Stimulated activated CD4-positive, alpha-beta T cell treated with anti-CD3 and anti-CD28 coated beads, Interleukin-1b, Interleukin-23, amount 100 ng/mL, for 48 hours (primary cell): ENCODE measurements at regions not wholly inside any gene's neighbourhood (a gene's known extent, or its start where the extent isn't known, plus 50 kb on each side); places are given as distances from the start of the nearest gene placed in this dataset.
"Not testable (repeated sequence)": the region's sequence is repeated elsewhere in the genome, so short reads cannot be mapped to it uniquely, and the experiment has no call there.

Experiments
- DNase-seq: peaks from one replicate; pipeline ENCODE4 v3.0.0-alpha.2; 2020

DNA sequence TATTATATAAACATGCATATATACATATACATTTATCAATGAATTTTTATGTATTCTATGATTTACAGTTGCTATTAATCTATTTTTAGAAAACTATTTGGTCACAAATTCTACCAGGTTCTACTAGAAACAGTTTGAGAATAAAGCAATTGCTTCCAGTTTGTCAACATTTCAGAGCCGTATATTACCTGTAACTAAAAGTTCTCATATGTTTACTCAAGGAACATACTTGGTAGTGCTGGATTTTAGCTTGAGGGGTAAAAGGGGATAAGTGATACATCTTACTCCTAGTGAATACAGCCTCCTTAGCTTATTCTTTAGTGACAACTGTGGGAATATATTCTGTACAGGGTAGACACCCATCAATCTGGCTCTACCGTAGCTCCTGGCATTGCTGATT lies 1590.5 kb upstream of the LRRTM3 start:
- DNase-seq, result no peak

DNA sequence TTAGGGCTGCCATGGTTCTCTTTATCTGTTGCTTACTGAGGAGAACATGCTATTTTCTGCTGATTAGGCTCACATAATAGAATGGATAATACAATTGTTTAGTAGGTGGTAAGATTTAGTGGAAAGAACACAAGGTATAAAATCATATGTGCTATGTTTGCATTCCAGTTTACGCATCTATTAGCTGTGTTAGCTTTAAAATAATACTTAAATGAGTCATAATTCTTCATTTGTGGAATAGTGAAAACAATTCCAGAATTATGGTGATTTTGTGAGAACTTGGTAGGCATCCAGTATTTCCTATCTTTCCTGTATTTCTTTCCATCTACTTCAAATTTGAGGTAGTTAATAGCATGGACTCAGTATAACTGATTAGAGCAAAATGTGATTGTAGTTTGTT lies 1585.5 kb upstream of the LRRTM3 start:
- DNase-seq, result no peak

DNA sequence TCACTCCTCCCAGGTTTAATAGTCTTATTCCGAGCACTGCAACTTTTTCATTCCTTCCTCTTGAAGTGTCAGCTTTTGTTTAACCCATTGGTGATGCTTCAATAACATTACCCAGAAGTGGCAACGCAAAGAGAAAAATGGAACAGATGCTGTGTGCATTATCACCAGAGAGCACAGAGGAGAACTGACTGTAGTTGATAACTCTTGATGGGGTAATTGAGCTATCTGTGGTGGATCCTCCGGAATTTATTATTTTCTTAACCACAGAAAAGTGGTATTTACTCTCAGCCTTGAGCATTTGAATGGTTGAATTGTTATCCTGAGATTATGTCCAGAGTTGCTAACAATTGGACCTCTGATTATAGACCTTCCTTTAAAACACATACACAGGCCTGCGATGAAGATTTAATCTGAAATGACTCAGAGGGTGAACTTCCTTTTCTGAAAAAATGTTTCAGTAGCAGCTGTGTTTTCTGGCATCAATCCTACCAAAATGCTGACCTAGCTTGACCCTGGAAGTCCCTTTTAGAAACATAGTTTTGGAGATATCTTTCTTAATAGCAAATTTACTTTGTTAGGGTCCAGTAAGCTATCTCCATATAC lies 1584.4 kb upstream of the LRRTM3 start:
- DNase-seq, result no peak

DNA sequence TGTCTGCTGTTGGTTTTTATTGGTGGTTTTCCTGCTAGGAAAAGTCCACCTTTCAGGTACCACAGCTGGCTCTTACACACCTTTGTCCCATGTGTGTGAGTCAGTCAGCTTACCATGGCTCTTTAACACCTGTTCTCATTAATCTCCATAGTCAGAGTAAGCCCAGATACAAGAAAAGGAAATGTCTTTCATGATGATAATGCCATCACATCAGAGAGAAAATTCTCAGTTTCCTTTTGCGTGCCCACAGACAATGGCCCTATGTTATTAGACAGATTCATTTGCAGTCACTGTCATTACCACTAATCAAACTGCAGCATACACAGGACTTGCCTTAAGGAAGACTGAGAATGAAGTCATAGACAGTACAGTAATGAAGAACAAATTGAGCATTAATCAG lies 1583.6 kb upstream of the LRRTM3 start:
- no peak for DNase-seq

DNA sequence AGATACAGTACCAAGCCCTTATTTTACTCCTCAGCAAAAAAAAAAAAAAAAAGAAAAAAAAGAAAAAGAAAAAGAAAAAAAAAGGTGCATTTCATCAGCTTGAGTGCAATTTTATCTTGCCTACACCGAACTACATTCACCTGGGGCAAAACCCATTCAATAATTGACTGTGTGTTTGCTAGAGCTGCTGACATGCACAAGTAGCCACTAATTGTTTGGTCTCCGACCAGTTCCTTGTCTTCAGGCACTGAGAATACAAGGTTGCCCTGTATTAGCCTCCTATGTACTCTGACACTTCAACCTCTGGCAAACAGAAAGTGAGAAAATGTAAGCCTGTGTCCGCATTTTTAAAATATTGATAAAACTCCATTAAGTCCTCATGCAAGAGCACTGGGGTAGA lies 1579.4 kb upstream of the LRRTM3 start:
- DNase-seq, result no peak

DNA sequence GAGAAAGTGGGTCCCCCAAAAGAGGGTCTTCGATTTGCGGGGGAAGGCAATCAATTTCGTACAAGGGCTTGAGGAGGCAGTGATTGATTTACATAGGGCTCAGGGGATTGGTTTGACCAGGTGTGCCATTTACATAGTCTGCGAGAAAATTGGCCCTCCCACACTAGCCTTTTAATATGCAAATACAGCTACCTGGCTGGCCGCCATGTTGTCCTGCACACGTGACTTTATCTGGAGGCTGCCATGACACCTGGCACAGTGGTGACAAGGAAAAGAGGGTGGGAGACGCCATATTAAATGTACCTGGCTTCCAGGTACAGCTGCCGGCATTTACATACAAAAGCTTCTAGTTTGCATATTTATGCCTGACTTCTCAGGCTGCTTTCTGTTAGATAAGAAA lies 1577.2 kb upstream of the LRRTM3 start:
- no peak for DNase-seq

DNA sequence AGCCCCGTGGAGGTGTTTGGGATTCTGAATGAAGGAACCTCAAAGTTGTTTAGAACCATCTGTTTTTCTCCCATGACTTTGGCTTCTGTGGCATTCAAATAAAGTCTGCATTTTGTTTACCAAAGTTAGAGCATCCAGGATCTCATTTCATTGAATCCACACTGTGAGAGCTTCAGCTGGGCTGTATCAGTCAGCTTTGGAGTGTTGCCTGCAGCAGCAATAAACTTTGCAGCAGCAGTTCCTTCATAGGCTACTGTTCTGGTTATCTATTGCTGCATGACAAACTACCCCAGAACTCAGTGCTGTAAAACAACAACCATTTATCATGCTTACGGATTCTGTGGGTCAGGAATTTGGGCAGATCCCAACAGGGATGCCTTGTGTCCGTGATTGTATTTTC lies 1575.2 kb upstream of the LRRTM3 start:
- no peak for DNase-seq

DNA sequence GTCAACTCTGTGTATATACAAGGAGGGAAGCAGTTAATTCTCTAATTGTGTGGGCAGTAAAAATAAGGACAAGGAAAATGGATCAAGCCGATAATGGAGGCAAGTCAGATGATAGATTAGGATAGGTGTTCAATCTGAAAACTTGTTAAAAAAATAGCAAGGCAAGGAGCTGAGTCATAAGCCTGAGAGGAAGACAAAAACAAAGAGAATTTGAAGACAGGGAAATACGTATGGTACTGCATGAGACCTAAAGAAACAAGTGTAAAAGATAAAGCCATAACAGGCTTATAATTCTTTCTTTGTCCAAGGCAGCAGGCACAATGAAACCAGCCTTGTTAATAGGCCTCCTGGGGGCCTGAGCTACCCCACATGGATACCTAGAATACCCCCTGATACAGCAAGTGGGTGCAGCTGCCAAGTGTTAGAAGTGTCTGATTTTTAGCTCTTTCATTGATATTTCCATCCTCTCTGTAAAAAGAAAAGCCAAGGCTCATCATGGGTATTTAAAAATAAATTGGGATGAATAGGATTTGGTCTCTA lies 1570.6 kb upstream of the LRRTM3 start:
- no peak for DNase-seq

DNA sequence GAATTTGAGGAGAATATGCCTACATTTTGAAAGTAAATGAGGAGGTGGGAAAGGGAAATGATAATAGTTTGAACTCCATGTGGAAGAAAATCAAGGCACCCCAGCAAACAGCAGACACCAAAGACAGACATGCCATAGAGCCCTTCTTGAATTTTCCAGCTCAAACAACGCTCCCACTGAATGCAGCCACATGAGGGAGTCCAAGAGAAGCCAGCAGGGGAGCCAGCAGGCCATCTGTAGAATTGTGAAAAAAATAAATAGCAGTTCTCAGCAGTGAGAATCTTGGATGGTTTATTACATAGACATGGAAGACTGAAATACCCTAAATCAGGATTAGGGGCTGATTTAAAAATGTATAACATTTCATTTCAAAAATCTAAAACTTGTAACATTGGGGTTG lies 1567.3 kb upstream of the LRRTM3 start:
- DNase-seq, result no peak

DNA sequence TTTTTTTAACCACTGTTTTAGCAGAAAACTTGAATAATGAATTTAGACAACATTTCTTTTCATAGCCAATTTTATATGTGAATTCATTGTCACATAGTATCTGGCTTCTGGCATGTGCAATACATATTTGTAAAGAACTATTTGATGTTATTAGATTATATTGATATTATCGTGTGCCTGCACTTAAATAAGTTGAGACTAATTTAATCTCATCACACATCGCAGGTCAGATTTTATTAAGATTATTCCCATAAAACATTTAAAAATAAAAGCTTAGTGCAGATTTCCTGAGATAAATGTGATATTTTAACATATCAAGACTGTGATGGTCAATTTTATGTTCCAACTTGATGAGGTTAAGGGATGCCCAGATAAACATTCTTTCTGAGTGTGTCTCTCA lies 1565.3 kb upstream of the LRRTM3 start:
- DNase-seq, result no peak

DNA sequence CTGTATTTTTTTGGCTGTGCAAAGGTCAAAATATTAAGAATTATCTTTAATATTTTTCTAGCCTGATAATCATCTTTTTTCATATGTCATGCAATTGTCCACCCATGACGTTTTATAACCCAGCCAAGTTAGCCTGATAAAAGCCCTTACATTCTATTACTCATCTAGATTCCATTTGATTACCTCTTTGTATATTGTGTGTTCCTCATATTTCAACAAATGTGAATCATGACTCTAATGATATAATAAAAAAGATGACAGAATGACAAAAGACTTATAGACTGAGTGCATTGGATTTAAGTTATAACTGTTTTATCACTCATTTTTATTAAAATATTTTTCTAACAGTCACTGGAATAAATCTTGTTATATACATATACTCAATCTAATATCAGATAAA lies 1560.0 kb upstream of the LRRTM3 start:
- DNase-seq, result no peak

DNA sequence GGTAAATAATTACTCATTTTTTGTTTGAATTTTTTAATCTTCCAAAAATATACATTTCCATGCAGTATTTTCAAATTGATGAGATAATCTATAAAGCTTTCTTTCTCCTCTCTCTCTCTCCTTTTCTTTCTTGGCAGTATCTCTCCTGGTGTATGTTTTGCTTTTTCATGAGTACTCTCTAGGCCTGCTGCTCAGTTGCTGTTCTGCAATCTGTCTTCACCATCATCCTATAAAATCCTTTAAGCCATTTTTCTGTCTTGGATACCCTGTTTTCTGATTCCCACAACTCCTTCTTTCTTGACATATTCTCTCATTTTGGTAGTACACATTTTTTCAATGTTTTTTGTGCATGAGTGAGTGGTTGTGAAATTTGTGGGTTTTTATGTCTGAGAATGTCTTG lies 1558.1 kb upstream of the LRRTM3 start:
- DNase-seq, result no peak

DNA sequence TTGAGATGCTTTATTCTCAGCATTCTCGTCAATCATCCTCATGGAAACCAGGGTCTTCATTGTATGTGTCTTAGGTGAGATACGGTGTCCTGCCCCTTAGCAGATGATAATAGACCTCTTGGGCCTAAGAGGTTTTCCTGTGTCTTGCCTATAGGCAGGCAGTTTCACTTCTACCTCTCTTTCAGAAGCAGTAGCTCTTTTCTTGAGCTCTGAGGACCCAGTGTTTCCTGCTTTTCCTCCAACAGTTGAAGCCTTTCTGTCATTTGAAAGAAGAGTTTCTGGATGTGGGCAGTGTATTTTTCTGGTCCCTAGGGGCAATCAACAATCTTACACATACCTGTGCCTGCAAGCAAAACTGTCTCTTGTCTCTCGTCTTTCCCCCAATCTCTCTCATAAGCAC lies 1550.3 kb upstream of the LRRTM3 start:
- DNase-seq, result no peak

DNA sequence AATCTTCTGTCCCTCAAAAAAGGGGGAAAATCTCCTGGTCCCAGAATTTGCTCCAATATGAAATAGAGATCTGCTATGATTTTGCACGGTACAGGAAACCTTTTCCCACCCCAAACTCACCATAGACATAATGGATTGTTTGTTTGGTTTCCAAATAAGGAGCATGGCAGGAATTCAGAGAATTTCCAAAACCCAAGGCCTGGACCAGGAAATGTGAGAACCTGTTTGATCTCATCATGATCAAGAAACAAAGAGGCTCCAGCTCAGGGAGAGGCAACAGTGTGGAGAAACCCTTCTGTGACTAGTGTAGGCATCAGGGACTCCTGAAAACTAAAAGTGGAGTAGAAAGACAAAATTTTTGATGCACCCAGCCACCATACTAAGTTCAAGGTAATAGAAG lies 1548.1 kb upstream of the LRRTM3 start:
- DNase-seq, result no peak

DNA sequence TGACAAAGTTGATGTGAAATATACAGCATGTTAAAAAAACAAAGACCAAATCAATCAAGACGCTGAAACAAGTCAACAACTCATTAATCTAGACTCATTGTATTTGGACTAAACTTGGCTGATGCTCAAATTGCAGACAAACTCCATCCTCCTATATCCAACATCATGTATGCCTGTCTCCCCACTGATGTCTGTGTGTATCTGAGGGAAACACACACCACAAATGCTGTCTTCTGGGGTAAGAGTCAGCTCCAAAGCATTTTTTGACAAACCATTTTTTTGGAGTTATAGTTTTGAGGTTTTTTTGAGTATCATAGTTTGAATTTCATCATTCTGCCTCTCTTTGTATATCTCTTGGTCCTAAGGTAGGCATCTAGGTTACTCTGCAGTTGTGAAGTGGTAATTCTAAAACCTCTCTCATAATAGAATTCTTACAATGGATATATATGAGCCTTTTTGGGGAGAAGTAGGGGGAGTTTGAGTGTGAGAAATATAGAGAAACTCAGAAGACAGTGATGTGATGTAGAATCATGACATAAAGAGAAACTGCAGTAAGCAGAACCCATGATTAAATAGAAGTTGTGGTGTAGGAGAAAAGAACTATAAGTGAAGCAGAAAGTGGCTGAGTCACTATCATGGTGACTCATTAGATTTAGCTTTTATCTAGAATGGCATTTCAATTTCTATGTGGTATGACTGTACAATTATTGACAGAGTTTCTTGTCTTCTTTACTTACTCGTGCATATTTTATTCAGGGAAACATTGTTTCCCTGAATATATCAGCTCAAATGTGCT lies 1531.1 kb upstream of the LRRTM3 start:
- DNase-seq, result no peak

DNA sequence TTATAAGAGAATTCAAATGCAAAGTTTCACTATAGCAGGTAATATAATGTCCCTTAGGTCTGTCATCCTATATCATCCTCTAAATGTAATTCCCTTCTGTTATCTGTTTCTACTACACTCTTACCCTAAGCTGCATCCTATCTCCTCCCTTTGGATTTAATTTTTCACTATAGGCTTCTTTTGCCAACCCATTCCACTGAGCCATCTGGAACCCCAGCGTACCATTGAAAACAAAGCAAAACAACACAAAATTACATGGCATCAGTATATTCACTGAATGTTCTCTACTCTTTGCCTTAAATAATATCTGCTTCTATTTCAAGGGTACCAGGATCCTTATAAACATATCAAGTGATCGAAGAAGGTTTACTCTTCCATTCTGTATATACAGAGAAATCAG lies 1530.2 kb upstream of the LRRTM3 start:
- DNase-seq, result no peak

DNA sequence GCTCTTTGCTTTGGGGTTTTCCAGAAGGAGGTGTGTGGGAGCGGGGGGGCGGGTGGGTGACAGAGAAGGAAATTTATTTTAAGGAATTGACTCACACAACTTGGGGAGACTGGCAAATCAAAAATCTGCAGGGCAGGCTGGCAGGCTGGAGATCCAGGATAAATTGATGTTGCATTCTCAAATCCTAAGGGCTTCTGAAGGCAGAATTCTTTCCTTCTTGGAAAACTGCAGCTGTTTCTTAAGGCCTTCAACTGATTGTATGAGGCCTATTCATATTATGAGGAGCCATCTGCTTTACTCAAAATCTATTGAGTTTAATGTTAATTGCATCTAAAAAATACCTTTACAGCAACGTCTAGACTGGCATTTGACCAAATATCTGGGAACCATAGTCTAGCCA lies 1528.8 kb upstream of the LRRTM3 start:
- no peak for DNase-seq

DNA sequence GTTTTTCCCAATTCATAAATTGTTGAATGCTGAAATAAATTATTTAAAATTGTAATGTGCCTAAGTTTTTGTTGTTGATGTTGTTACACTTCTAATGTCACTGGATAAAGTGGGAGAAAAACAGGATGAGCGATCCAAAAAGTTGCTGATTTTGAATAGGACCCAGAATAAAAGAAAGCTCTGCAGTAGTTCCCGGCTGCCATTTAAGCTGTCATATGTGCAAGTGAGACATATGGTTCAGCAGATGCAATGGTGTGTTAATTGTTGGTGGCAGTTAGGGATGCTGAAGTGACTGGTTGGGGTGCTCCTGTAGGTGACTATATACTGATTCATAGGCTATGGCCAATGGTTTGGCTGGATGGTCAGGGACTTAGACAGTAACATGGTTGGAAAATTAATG lies 1517.4 kb upstream of the LRRTM3 start:
- DNase-seq, result no peak

DNA sequence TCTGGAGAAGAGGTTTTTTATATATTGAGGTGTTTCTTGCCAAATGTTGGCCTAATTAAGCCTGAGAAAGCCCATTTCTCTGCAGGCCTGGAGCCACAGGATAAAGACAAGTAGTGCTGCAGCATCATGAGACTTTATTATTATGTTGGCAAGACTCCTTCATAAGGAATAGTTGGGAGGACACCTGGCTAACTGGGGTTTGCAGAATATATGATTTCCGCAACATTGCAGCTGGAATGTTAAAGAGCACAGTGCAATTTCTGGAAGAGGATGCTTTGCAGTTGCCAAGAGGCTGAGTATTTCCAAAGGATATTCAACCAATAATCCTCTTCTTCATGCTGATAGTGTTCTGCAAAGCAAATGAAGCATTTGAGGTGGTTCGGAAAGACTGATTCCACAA lies 1512.8 kb upstream of the LRRTM3 start:
- no peak for DNase-seq

DNA sequence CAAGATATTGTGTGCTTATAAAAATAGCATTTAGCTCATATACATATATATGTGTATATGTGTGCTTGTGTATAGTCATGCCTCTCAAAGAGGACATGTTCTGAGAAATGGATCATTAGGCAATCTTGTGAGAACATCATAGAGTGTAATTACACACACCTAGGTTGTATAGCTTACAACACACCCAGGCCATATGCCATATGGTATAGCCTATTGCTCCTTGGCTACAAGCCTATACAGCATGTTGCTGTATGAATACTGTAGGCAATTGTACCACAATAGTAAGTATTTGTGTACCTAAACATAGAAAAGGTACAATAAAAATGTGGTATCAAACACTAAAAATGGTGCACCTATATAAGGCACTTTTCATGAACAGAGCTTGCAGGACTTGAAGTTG lies 1510.5 kb upstream of the LRRTM3 start:
- DNase-seq, result no peak

DNA sequence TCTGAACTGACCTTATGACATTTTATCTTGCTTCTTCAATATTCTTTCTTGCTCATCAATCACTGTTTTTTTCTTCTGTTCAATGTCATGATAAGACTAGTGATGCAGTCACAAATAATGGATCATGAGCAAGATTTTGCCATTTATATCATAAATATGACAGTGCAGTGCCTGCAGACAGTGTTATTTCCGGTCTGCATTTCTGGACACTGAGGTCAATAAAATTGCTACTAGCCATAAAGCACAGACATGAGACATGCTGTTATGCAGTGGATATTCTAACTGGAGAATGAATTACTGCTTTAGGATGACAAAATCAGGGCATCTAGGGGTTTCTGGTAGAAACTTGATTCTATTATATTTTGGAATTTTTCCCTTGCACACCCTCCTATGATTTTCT lies 1509.7 kb upstream of the LRRTM3 start:
- DNase-seq, result no peak

DNA sequence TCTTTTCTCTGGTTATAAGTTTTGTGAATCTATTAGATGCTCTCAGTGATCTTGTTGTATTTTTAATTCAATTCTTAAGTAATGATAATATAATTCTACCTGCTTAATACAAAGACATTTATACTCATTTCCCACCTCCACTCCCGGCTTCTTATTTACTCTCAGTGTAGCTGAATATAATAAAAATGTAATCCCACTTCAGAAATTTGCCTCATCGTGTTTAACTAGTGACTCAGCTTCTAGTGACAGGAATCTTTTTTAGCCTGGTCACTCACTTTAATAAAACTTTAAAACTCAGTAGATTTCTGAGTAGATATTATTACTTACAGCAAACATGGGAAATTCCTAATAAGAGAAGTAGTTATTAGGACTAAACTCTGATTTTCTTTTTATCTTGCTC lies 1506.2 kb upstream of the LRRTM3 start:
- no peak for DNase-seq

DNA sequence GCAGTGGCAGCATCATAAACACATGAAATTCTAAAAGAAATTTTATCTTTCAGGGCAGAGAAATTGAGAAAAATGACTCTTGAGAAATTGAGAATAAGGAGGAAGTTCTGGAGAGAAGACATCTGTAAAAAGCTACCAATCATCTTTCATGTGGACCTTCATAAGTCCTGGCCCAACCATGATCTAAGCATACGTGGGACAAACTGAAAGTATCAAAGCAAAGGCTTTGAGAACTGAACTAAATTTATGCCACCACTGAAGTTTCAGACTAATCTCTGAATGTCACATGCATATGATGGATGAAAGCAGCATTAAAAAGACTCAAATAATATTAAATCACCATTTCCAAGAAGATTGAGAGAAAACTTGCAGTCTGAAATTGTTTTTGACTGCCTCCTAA lies 1502.8 kb upstream of the LRRTM3 start:
- no peak for DNase-seq

DNA sequence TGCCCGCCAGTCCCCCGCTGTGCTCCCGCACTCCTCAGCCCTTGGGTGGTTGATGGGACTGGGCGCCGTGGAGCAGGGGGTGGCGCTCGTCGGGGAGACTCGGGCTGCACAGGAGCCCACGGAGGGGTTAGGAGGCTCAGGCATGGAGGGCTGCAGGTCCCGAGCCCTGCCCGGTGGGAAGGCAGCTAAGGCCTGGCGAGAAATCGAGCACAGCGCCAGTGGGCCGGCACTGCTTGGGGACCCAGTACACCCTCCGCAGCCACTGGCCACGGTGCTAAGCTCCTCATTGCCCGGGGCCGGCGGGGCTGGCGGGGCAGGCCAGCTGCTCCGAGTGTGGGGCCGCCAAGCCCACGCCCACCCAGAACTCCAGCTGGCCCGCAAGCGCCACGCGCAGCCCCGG lies 1496.5 kb upstream of the LRRTM3 start:
- DNase-seq, result not testable (repeated sequence)

DNA sequence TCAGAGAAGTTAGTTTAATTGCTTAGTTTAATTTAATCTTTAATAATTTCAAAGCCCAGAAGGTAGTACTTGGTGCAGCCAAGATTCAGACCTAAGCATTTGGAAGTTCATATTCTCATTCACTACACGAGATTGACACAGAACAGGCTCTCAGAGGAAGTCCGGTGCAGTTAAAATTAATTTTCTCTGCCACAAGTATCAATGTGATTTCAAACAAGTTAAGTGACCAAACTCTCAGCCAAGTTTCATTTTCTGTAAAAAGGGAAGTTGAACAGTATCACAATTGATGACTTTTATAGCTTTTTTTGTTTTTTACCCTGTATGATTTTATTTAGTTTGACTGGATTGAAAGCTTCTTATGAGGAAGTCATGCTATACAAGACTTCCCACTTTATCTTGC lies 1494.9 kb upstream of the LRRTM3 start:
- DNase-seq, result no peak
